ENCODE measurements at regions not wholly inside any gene's neighbourhood (a gene's known extent, or its start where the extent isn't known, plus 50 kb on each side); places are given as distances from the start of the nearest gene placed in this dataset.

DNA sequence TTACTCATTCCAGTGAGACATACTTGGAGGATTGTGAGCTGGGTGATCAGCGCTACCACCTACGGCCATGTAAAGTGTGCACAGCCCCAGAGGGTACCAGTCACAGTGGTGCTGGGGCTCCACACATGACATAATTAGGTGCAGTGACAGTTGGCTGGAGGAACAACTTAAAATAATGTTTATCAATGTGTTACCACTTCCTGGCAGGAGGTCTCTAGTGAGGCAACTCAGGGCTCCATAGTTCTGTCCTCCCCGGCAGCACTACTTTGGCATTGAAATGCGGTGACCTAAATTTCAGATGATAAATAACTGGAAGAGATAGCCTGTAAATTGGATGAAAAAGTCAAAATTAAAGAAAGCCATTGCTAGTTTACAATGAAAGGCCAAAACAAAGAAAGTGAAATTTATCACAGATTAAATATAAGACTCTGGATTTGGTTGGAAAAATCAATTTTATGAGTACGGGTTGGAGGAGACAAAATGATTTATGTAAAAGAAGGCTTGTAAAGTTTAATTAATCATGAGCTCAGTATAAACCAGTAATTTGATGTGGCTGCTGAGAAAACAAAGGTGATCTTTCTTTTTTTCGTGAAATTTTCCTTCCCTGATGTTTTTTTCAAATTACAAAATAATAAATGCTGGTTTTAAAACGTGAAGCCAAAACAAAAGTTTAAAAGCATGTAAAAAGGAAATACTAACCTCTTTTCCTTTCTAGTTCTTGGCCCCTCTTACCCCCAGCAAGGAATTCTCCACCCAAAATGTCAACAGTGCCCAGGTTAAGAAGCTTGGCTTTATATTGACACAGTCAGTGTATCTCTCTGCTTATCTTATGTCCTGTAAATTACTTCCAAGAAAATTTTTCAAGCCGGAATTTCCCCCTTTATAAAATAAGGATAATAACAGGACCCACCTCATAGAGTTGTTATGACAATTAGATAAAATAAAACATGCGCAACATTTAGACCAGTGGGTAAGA, 126.7 kb upstream of the NOX3 start:
- TF ChIP-seq, protein P1, sequence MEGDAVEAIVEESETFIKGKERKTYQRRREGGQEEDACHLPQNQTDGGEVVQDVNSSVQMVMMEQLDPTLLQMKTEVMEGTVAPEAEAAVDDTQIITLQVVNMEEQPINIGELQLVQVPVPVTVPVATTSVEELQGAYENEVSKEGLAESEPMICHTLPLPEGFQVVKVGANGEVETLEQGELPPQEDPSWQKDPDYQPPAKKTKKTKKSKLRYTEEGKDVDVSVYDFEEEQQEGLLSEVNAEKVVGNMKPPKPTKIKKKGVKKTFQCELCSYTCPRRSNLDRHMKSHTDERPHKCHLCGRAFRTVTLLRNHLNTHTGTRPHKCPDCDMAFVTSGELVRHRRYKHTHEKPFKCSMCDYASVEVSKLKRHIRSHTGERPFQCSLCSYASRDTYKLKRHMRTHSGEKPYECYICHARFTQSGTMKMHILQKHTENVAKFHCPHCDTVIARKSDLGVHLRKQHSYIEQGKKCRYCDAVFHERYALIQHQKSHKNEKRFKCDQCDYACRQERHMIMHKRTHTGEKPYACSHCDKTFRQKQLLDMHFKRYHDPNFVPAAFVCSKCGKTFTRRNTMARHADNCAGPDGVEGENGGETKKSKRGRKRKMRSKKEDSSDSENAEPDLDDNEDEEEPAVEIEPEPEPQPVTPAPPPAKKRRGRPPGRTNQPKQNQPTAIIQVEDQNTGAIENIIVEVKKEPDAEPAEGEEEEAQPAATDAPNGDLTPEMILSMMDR (IDR thresholded peaks at IDR 0.05): no peak
- TF ChIP-seq POLR2A (IDR thresholded peaks at IDR 0.05) (no peak), POLR2AphosphoS5 (IDR thresholded peaks at IDR 0.05) (no peak)
- H3K27ac ChIP-seq: no peak overlapping the region
- DNase-seq: no peak
- H3K9me3 ChIP-seq: no peaks in the 10 kb centered on the region
- no peaks in the 10 kb centered on the region for H3K27me3 ChIP-seq
- WGBS, 2 donors: 81 to 84% methylated on average over 8 to 9 of the region's 9 CpGs
- no peaks in the 10 kb centered on the region for H3K36me3 ChIP-seq
- H3K4me1 ChIP-seq: no peaks in the 10 kb centered on the region
- no peak overlapping the region for H3K4me3 ChIP-seq
- no peak for ATAC-seq (ENCODE audit: low FRiP score in 2 of 2)

DNA sequence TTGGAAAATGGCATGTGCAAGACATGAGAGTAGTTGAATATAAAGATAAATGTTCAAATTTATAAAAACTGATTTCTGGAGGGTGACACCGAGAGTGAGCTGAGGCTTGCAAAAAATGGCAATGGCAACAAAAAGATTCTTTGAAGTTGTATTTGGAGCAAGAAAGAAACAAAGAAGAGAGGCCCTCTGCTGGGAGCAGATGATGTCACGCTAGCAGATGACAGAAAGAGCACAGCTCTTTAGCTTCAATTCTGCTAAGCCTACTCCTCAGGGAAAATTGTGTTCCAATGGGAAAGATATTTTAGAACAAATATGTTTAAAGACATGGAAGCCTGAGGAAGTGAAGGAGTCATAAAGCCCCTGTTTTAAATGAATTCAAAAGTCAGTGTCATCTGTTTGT, 125.3 kb upstream of the NOX3 start:
- TF ChIP-seq POLR2A (IDR thresholded peaks at IDR 0.05) (no peak), POLR2AphosphoS5 (IDR thresholded peaks at IDR 0.05) (no peak), EP300 (IDR thresholded peaks at IDR 0.05) (no peak)
- TF ChIP-seq, protein P1 (IDR thresholded peaks at IDR 0.05): no peak
- no peak for DNase-seq
- WGBS, 2 donors: 81 to 98% methylated on average over 2 of the region's 2 CpGs
- no peaks in the 10 kb centered on the region for H3K27me3 ChIP-seq
- H3K27ac ChIP-seq: no peak overlapping the region
- H3K9me3 ChIP-seq: no peaks in the 10 kb centered on the region
- no peaks in the 10 kb centered on the region for H3K4me1 ChIP-seq
- no peak for ATAC-seq (ENCODE audit: low FRiP score in 2 of 2)
- H3K36me3 ChIP-seq: no peaks in the 10 kb centered on the region
- H3K4me3 ChIP-seq: no peak overlapping the region

DNA sequence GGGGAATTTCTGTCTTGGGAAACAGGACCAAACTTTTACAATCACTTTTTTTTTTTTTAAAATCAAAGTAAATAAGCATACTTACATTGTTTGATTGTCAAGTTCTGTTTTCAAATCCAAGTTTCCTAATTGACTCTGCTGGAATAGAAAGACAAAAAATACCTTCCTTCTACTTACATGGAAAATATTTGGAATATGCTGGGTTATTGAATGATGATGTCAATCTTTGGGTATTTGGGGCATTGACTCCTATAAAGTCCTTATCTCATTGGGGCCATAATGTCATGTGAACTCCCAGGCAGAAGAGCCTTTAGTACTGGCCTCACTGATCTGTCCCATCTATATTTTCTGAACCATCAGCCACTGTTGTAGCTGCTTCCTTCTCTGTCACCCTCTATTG, 122.6 kb upstream of the NOX3 start:
- DNase-seq (no peak), ATAC-seq (ENCODE audit: low FRiP score in 2 of 2) (no peak)
- H3K27me3 ChIP-seq: no peaks in the 10 kb centered on the region
- H3K27ac ChIP-seq: no peak overlapping the region
- TF ChIP-seq, protein P1 (IDR thresholded peaks at IDR 0.05): no peak
- TF ChIP-seq POLR2A (IDR thresholded peaks at IDR 0.05): no peak
- TF ChIP-seq EP300 (IDR thresholded peaks at IDR 0.05): no peak
- no peak for TF ChIP-seq POLR2AphosphoS5 (IDR thresholded peaks at IDR 0.05)
- no peaks in the 10 kb centered on the region for H3K9me3 ChIP-seq
- H3K4me1 ChIP-seq: no peaks in the 10 kb centered on the region
- no peak overlapping the region for H3K4me3 ChIP-seq
- H3K36me3 ChIP-seq: no peaks in the 10 kb centered on the region

DNA sequence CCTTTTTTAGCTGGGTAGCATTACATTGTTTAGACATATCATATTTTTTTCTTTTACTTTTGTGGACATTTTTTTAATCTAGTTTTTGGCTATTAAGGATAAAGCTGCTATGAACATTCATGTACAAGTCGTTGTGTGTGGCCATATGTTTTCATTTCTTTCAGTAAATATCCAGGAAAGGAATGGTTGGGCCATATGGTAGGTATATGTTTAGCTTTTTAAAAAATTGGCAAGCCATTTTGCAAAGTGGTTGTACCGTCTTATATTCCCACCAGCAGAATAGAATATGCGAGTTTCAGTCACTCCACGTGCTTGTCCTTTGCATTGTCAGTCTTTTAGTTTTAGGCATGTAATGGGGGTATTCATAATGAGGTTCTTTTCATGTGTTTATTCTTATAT, 106.3 kb upstream of the NOX3 start:
- Histone ChIP-seq H3K4me1 (no peaks in the 10 kb centered on the region), H3K27ac (no peak overlapping the region), H3K9me3 (no peaks in the 10 kb centered on the region), H3K36me3 (no peaks in the 10 kb centered on the region), H3K4me3 (no peak overlapping the region), H3K27me3 (no peaks in the 10 kb centered on the region)
- ATAC-seq (ENCODE audit: low FRiP score in 2 of 2): no peak
- no peak for DNase-seq
- TF ChIP-seq EP300 (IDR thresholded peaks at IDR 0.05): no peak
- TF ChIP-seq POLR2AphosphoS5 (IDR thresholded peaks at IDR 0.05): no peak
- TF ChIP-seq, protein P1 (IDR thresholded peaks at IDR 0.05): no peak
- TF ChIP-seq POLR2A (IDR thresholded peaks at IDR 0.05): no peak
- 81 to 87% methylated on average over 4 of the region's 4 CpGs for WGBS, 2 donors

Measured in upper lobe of left lung (tissue), 6 donors.